ENCODE measurements at regions not wholly inside any gene's neighbourhood (a gene's known extent, or its start where the extent isn't known, plus 50 kb on each side); places are given as distances from the start of the nearest gene placed in this dataset.

DNA sequence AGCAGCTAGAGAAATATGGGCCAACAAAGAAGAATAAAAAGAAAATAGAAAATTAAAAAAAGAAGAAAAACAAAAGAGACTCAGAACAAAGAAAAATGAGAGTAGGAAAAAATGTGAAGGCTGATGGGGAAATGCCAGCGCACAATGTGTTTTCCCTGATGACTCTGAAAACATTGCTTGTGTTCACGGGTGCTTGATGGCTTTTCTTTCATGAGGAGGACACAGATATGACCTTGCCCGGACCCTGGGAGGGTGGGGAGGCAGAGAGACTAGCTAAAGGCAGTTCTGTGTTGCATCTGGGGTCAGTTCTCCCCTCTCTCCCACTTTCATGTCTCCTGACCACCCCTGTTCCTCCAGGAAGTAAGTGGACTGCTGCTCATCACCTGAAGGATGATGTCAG lies 125.9 kb downstream of the MOBP start:
- Histone ChIP-seq H3K27me3 (ENCODE audit: control insufficient read depth in 1 of 2, insufficient read depth in 2 of 2, low read length in 2 of 2) (no peaks in the 10 kb centered on the region), H3K27ac (ENCODE audit: low read depth in 2 of 2, low read length in 1 of 2) (no peak overlapping the region), H3K36me3 (ENCODE audit: control insufficient read depth in 2 of 2, insufficient read depth in 2 of 2, low read length in 1 of 2) (no peaks in the 10 kb centered on the region), H3K4me1 (ENCODE audit: control insufficient read depth in 2 of 2, insufficient read depth in 2 of 2, low read length in 1 of 2) (no peaks in the 10 kb centered on the region), H3K9me3 (ENCODE audit: control insufficient read depth in 2 of 2, insufficient read depth in 1 of 2, low read depth in 1 of 2, low read length in 1 of 2) (no peaks in the 10 kb centered on the region), H3K4me3 (ENCODE audit: low read depth in 1 of 2, low read length in 2 of 2) (no peak overlapping the region)
- 55 to 62% methylated on average over 3 of the region's 3 CpGs for WGBS, 2 donors

DNA sequence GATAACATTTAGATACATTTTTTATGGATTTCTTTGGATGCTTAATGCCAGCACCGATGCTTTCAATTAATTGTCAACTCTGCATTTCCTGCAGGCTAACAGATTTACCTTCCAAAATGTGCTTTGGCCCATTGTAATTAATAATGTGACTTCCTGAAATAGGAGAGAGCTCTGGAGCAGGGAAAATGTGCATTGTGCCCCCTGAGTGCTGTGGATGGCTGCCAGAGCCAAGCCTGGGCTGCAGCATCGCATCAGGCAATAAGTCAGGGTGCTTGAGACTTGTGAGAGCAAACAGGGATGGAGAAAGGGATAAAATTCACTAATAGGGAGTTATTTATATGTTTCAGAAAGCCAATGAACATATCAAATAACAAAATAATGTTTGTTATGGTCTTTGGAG lies 133.8 kb downstream of the MOBP start:
- H3K27ac ChIP-seq (ENCODE audit: low read depth in 2 of 2, low read length in 1 of 2): no peak overlapping the region
- H3K27me3 ChIP-seq (ENCODE audit: control insufficient read depth in 1 of 2, insufficient read depth in 2 of 2, low read length in 2 of 2): no peaks in the 10 kb centered on the region
- no peak overlapping the region for H3K4me3 ChIP-seq (ENCODE audit: low read depth in 1 of 2, low read length in 2 of 2)
- H3K36me3 ChIP-seq (ENCODE audit: control insufficient read depth in 2 of 2, insufficient read depth in 2 of 2, low read length in 1 of 2): no peaks in the 10 kb centered on the region
- H3K9me3 ChIP-seq (ENCODE audit: control insufficient read depth in 2 of 2, insufficient read depth in 1 of 2, low read depth in 1 of 2, low read length in 1 of 2): no peaks in the 10 kb centered on the region
- H3K4me1 ChIP-seq (ENCODE audit: control insufficient read depth in 2 of 2, insufficient read depth in 2 of 2, low read length in 1 of 2): no peaks in the 10 kb centered on the region
- 36 to 54% methylated on average over 2 of the region's 2 CpGs for WGBS, 2 donors

DNA sequence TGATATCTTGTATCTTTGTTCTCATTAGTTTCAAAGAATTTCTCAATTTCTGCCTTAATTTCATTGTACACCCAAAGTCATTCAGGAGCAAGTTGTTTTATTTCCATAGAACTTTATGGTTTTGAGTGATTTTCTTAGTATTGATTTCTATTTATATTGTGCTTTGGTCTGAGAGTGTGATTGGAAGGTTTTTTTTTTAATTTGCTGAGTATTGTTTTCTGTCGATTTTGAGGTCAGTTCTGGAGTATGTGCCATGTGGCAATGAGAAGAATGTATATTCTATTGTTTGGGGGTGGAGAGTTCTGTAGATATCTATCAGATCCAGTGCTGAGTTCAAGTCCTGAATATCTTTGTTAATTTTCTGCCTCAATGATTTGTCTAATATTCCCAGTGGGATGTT lies 138.4 kb downstream of the MOBP start:
- Histone ChIP-seq H3K9me3 (ENCODE audit: control insufficient read depth in 2 of 2, insufficient read depth in 1 of 2, low read depth in 1 of 2, low read length in 1 of 2) (no peaks in the 10 kb centered on the region), H3K4me3 (ENCODE audit: low read depth in 1 of 2, low read length in 2 of 2) (no peak overlapping the region), H3K36me3 (ENCODE audit: control insufficient read depth in 2 of 2, insufficient read depth in 2 of 2, low read length in 1 of 2) (no peaks in the 10 kb centered on the region), H3K27me3 (ENCODE audit: control insufficient read depth in 1 of 2, insufficient read depth in 2 of 2, low read length in 2 of 2) (no peaks in the 10 kb centered on the region), H3K4me1 (ENCODE audit: control insufficient read depth in 2 of 2, insufficient read depth in 2 of 2, low read length in 1 of 2) (no peaks in the 10 kb centered on the region), H3K27ac (ENCODE audit: low read depth in 2 of 2, low read length in 1 of 2) (no peak overlapping the region)
- WGBS, 2 donors: 83 to 88% methylated on average over 1 of the region's 1 CpG

DNA sequence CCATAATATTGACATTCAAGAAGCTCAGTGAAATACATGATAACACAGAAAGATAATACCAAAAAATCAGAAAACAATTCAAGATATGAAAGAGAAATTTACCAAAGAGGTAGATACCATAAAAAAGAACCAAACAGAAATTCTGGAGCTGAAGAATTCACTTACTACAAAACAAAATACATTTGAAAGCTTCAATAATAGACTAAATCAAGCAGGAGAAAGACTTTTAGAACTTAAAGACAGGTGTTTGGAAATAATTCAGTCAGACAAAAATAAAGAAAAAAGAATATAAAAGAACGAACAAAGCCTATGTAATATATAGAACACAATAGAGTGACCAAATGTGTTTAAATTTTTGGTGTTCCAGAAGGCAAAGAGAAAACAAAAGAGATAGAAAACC lies 158.7 kb downstream of the MOBP start:
- Histone ChIP-seq H3K27me3 (ENCODE audit: control insufficient read depth in 1 of 2, insufficient read depth in 2 of 2, low read length in 2 of 2) (no peaks in the 10 kb centered on the region), H3K4me3 (ENCODE audit: low read depth in 1 of 2, low read length in 2 of 2) (no peak overlapping the region), H3K9me3 (ENCODE audit: control insufficient read depth in 2 of 2, insufficient read depth in 1 of 2, low read depth in 1 of 2, low read length in 1 of 2) (peaks cover 0 to 5% of the 10 kb centered on the region in 2 donors), H3K36me3 (ENCODE audit: control insufficient read depth in 2 of 2, insufficient read depth in 2 of 2, low read length in 1 of 2) (no peaks in the 10 kb centered on the region), H3K4me1 (ENCODE audit: control insufficient read depth in 2 of 2, insufficient read depth in 2 of 2, low read length in 1 of 2) (no peaks in the 10 kb centered on the region), H3K27ac (ENCODE audit: low read depth in 2 of 2, low read length in 1 of 2) (no peak overlapping the region)
- 80 to 88% methylated on average over 1 of the region's 1 CpG for WGBS, 2 donors

DNA sequence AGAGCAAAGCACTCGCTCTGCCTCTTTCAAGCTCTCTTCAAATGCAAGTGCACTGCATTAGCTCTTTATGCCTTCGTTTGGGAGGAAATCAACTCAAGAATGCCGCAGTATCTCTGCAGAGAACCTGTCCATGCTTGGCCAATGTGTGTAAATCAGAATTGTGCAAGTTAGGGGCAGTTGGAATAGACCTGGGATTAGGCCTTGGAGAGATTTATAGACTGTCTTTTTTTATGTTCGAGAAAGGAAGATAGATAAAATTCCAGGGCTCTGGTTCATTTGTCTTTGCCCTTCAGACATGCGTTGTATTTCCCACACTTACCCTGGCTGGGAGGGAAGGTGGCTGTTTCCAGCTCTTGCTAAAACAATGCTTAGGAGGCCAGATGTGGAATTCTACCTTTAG lies 163.7 kb downstream of the MOBP start:
- Histone ChIP-seq H3K27me3 (ENCODE audit: control insufficient read depth in 1 of 2, insufficient read depth in 2 of 2, low read length in 2 of 2) (no peaks in the 10 kb centered on the region), H3K36me3 (ENCODE audit: control insufficient read depth in 2 of 2, insufficient read depth in 2 of 2, low read length in 1 of 2) (no peaks in the 10 kb centered on the region), H3K4me3 (ENCODE audit: low read depth in 1 of 2, low read length in 2 of 2) (no peak overlapping the region), H3K4me1 (ENCODE audit: control insufficient read depth in 2 of 2, insufficient read depth in 2 of 2, low read length in 1 of 2) (no peaks in the 10 kb centered on the region), H3K9me3 (ENCODE audit: control insufficient read depth in 2 of 2, insufficient read depth in 1 of 2, low read depth in 1 of 2, low read length in 1 of 2) (no peaks in the 10 kb centered on the region), H3K27ac (ENCODE audit: low read depth in 2 of 2, low read length in 1 of 2) (no peak overlapping the region)
- WGBS, 2 donors: 37 to 49% methylated on average over 5 of the region's 5 CpGs

DNA sequence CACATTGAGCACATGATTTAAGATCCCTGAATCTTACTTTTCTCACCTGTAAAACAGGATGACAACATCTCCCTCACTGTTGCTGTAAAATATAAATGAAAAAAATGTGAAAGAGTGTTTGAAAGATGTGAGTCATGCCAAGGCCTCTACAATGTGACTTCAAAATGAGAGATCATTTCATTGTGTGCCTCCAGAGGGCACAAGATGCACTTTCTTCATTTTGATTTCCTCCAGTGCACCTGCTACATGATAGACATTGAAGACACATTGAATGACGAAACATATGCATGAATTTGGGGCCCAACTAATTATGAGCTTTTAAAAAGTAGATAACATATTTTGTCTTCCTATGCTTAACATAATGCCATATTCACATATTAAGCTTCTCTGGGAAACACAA lies 170.3 kb downstream of the MOBP start:
- H3K27ac ChIP-seq (ENCODE audit: low read depth in 2 of 2, low read length in 1 of 2): no peak overlapping the region
- H3K9me3 ChIP-seq (ENCODE audit: control insufficient read depth in 2 of 2, insufficient read depth in 1 of 2, low read depth in 1 of 2, low read length in 1 of 2): no peaks in the 10 kb centered on the region
- H3K27me3 ChIP-seq (ENCODE audit: control insufficient read depth in 1 of 2, insufficient read depth in 2 of 2, low read length in 2 of 2): no peaks in the 10 kb centered on the region
- H3K4me3 ChIP-seq (ENCODE audit: low read depth in 1 of 2, low read length in 2 of 2): no peak overlapping the region
- no peaks in the 10 kb centered on the region for H3K36me3 ChIP-seq (ENCODE audit: control insufficient read depth in 2 of 2, insufficient read depth in 2 of 2, low read length in 1 of 2)
- 85 to 92% methylated on average over 1 of the region's 1 CpG for WGBS, 2 donors
- H3K4me1 ChIP-seq (ENCODE audit: control insufficient read depth in 2 of 2, insufficient read depth in 2 of 2, low read length in 1 of 2): no peaks in the 10 kb centered on the region

DNA sequence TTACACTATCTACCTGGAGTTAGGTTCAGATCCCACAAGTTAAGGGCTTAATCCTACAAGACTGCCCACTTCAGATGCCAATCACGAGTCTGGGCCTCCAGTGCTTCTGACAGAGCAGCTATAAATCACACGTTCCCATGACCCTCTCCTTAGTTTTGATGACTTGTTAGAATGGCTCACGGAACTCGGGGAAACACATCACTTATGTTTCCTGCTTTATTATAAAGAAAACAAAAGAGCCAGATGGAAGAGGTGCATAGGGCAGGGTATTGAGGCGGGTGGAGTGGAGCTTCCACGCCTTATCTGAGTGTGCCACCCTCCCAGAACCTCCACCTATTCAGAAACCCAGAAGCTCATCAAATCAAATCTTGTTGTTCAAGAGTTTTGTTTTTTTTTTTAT lies 170.8 kb downstream of the MOBP start:
- Histone ChIP-seq H3K9me3 (ENCODE audit: control insufficient read depth in 2 of 2, insufficient read depth in 1 of 2, low read depth in 1 of 2, low read length in 1 of 2) (no peaks in the 10 kb centered on the region), H3K36me3 (ENCODE audit: control insufficient read depth in 2 of 2, insufficient read depth in 2 of 2, low read length in 1 of 2) (no peaks in the 10 kb centered on the region), H3K4me3 (ENCODE audit: low read depth in 1 of 2, low read length in 2 of 2) (no peak overlapping the region), H3K27me3 (ENCODE audit: control insufficient read depth in 1 of 2, insufficient read depth in 2 of 2, low read length in 2 of 2) (no peaks in the 10 kb centered on the region), H3K27ac (ENCODE audit: low read depth in 2 of 2, low read length in 1 of 2) (no peak overlapping the region), H3K4me1 (ENCODE audit: control insufficient read depth in 2 of 2, insufficient read depth in 2 of 2, low read length in 1 of 2) (no peaks in the 10 kb centered on the region)
- WGBS, 2 donors: 69 to 72% methylated on average over 6 of the region's 6 CpGs

DNA sequence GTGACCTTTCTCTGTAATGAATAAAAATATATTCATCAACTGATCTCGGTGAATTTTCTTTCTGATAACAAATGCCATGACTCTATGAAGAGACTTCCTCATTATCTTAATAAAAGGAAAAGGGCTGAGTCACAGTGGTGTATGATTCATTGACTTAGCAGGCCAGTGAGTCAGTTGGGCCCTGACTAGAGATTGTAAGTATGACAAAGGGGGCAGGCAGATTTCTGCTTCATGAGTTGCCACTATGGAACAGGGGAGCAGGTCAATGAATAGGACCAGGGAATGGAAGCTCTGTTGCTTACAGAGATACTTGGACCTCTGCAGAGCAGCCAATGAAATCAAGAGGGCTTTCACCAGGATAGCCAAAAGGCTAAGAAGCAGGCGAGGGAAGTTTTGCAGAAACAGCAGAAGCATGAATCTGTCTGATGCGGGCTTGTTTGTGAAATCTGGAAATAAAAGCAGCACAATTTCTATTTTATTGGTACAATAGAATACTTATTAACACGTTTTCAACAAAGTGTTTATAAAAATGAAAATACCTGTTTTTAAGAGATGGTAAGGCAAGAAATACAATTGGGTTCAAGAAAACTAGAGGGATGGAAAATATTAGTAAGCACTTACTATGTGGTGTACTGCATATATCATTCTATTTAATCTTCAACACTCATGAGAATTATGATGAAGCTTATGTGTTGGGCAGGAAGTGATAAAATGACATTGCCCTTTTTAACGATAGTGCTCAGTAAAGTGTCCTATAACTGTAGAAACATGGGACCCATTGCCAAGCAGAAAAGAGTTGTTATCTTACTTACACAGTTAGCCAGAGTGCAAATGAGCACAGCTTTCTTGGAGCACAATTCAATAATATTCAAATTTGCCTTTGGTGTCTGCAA lies 169.8 kb upstream of the MYRIP start:
- WGBS, 2 donors: 62 to 65% methylated on average over 5 of the region's 5 CpGs
- H3K36me3 ChIP-seq (ENCODE audit: control insufficient read depth in 2 of 2, insufficient read depth in 2 of 2, low read length in 1 of 2): no peaks in the 10 kb centered on the region
- H3K4me1 ChIP-seq (ENCODE audit: control insufficient read depth in 2 of 2, insufficient read depth in 2 of 2, low read length in 1 of 2): no peaks in the 10 kb centered on the region
- no peak overlapping the region for H3K27ac ChIP-seq (ENCODE audit: low read depth in 2 of 2, low read length in 1 of 2)
- no peaks in the 10 kb centered on the region for H3K27me3 ChIP-seq (ENCODE audit: control insufficient read depth in 1 of 2, insufficient read depth in 2 of 2, low read length in 2 of 2)
- H3K4me3 ChIP-seq (ENCODE audit: low read depth in 1 of 2, low read length in 2 of 2): no peak overlapping the region
- H3K9me3 ChIP-seq (ENCODE audit: control insufficient read depth in 2 of 2, insufficient read depth in 1 of 2, low read depth in 1 of 2, low read length in 1 of 2): no peaks in the 10 kb centered on the region

DNA sequence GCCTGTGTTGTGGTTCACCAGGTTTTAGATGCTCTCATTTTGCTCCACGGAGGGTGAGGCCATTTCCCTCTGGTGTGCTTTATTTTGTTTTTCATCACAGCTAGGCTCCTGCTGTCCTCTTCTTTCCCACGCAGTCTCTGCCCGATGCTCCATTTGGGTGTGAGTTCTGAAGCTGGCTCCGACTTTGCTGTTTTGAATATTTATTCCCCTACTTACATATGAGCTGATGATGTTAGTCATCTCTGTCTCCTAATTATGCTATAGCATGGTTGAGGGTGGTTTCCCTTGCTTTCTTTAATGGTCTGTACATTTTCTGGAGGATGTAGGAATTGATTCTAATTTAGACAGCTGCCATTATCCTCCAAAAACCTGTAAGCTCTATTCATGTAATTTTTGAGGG lies 168.1 kb upstream of the MYRIP start:
- no peaks in the 10 kb centered on the region for H3K27me3 ChIP-seq (ENCODE audit: control insufficient read depth in 1 of 2, insufficient read depth in 2 of 2, low read length in 2 of 2)
- WGBS, 2 donors: 81 to 85% methylated on average over 4 of the region's 4 CpGs
- H3K4me3 ChIP-seq (ENCODE audit: low read depth in 1 of 2, low read length in 2 of 2): no peak overlapping the region
- no peaks in the 10 kb centered on the region for H3K9me3 ChIP-seq (ENCODE audit: control insufficient read depth in 2 of 2, insufficient read depth in 1 of 2, low read depth in 1 of 2, low read length in 1 of 2)
- no peaks in the 10 kb centered on the region for H3K36me3 ChIP-seq (ENCODE audit: control insufficient read depth in 2 of 2, insufficient read depth in 2 of 2, low read length in 1 of 2)
- H3K4me1 ChIP-seq (ENCODE audit: control insufficient read depth in 2 of 2, insufficient read depth in 2 of 2, low read length in 1 of 2): no peaks in the 10 kb centered on the region
- no peak overlapping the region for H3K27ac ChIP-seq (ENCODE audit: low read depth in 2 of 2, low read length in 1 of 2)

DNA sequence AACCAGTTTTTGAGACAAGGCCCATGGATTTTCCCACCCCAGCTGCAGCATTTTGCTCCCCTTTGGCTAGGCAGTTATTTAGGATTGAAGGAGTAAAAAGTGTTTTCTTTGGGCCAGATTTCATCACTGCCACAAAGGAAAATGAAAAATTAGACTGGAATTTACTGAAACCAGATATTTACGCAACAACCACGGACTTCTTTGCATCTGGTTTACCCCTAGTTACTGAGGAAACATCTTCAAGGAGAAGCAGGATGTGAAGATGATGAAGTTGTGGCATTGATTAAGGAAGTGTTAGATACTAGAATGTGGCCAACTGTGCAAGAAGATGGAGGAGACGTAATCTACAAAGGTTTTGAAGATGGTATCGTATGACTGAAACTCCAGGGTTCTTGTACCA lies 165.2 kb upstream of the MYRIP start:
- H3K27ac ChIP-seq (ENCODE audit: low read depth in 2 of 2, low read length in 1 of 2): no peak overlapping the region
- no peak overlapping the region for H3K4me3 ChIP-seq (ENCODE audit: low read depth in 1 of 2, low read length in 2 of 2)
- 80 to 86% methylated on average over 4 of the region's 4 CpGs for WGBS, 2 donors
- no peaks in the 10 kb centered on the region for H3K9me3 ChIP-seq (ENCODE audit: control insufficient read depth in 2 of 2, insufficient read depth in 1 of 2, low read depth in 1 of 2, low read length in 1 of 2)
- H3K36me3 ChIP-seq (ENCODE audit: control insufficient read depth in 2 of 2, insufficient read depth in 2 of 2, low read length in 1 of 2): no peaks in the 10 kb centered on the region
- H3K4me1 ChIP-seq (ENCODE audit: control insufficient read depth in 2 of 2, insufficient read depth in 2 of 2, low read length in 1 of 2): no peaks in the 10 kb centered on the region
- no peaks in the 10 kb centered on the region for H3K27me3 ChIP-seq (ENCODE audit: control insufficient read depth in 1 of 2, insufficient read depth in 2 of 2, low read length in 2 of 2)
